ENCODE measurements at regions not wholly inside any gene's neighbourhood (a gene's known extent, or its start where the extent isn't known, plus 50 kb on each side); places are given as distances from the start of the nearest gene placed in this dataset.

GRCh38 chr21:38887062-38887686 lies 81.4 kb downstream of the ETS2 start:
- TF ChIP-seq CTCF (IDR thresholded peaks at IDR 0.05; ENCODE audit: low read length) (no peak), EZH2 (optimal IDR thresholded peaks at IDR 0.05; ENCODE audit: low read depth, low read length) (no peak), EZH2phosphoT487 (IDR thresholded peaks at IDR 0.05; ENCODE audit: low read length) (no peak)

Measured in MM.1S (cell line).